RWPE1 (cell line): ENCODE measurements at regions not wholly inside any gene's neighbourhood (a gene's known extent, or its start where the extent isn't known, plus 50 kb on each side); places are given as distances from the start of the nearest gene placed in this dataset.

Source experiments
- CTCF ChIA-PET: fragments of 350-600 bp; sonication (Branson Sonifier 250); formaldehyde crosslinking; extraction: SDS; loops from one replicate; lab custom pipeline; 2021; lab: Yijun Ruan, JAX
- POLR2A ChIA-PET: fragments of 400-600 bp; formaldehyde crosslinking; extraction: SDS; loops from one replicate; lab custom pipeline; 2020; ENCODE audit warnings: antibody characterized with exemption; ENCODE audit not compliant: low non-redundant PET; lab: Yijun Ruan, JAX
- DNase-seq: peaks from one replicate; pipeline ENCODE4 v3.0.0; 2012; ENCODE audit warnings: low spot score
- H3K27ac ChIP-seq: fragments of 450-650 bp; 2 replicates; pipeline ENCODE4 v1.5.1; 2017
- TF ChIP-seq, protein P1 (sequence below): fragments of 450-650 bp; conservative IDR thresholded peaks from 2 replicates; pipeline ENCODE4 v1.5.1; 2017; ENCODE audit warnings: low read depth, mild to moderate bottlenecking

DNA sequence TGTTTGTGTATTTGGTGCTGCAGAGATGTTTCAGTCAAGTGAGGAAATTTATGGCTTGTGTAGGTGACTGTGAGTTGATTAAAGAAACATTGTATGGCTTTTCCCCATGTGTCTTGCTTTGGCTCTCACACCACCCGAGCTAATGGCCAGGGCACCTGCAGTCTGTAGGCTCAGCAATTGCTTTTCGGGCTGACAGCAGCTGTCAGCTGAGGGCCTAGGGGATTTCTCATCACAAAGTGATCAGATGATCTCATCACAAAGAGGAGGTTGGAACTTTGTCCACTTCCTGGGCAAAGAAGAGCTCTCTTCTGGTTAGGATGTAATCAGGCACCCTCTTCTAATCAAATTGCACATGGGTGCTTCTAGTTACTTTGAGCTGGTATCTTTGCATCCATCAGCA, 632.2 kb downstream of the SLC4A3 start:
- no peak for DNase-seq
- ChIA-PET CTCF (interaction anchor here (0.6 to 0.7 kb wide), 3 partner anchors 11 to 78 kb away, joined by 3 to 6 read pairs (median 3); no protein-coding TSS in a partner anchor), POLR2A (no interaction called here)
- TF ChIP-seq, protein P1, sequence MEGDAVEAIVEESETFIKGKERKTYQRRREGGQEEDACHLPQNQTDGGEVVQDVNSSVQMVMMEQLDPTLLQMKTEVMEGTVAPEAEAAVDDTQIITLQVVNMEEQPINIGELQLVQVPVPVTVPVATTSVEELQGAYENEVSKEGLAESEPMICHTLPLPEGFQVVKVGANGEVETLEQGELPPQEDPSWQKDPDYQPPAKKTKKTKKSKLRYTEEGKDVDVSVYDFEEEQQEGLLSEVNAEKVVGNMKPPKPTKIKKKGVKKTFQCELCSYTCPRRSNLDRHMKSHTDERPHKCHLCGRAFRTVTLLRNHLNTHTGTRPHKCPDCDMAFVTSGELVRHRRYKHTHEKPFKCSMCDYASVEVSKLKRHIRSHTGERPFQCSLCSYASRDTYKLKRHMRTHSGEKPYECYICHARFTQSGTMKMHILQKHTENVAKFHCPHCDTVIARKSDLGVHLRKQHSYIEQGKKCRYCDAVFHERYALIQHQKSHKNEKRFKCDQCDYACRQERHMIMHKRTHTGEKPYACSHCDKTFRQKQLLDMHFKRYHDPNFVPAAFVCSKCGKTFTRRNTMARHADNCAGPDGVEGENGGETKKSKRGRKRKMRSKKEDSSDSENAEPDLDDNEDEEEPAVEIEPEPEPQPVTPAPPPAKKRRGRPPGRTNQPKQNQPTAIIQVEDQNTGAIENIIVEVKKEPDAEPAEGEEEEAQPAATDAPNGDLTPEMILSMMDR, result no peak
- H3K27ac ChIP-seq, result no peak overlapping the region

DNA sequence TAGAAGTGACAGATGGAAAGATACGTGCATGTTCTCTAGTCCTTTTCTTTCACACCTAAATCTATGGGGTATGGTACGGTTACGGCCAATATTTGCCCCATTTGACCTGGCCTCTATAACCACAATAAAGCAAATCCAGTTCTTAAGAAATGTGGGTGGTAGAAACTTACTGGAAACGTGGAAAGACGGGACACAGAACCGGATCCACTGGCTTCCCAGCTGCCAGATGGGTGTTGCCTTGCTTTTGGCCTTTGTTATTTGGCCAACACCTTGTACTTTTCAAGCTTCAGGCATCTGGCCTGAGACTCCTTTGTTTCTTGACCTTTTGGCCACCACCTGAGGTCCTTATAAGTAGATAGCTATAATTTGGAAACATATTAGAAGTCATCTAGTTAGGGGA, 635.9 kb downstream of the SLC4A3 start:
- DNase-seq, result no peak
- no peak overlapping the region for H3K27ac ChIP-seq
- ChIA-PET POLR2A (no interaction called here), CTCF (no interaction called here)
- TF ChIP-seq, protein P1, result no peak

DNA sequence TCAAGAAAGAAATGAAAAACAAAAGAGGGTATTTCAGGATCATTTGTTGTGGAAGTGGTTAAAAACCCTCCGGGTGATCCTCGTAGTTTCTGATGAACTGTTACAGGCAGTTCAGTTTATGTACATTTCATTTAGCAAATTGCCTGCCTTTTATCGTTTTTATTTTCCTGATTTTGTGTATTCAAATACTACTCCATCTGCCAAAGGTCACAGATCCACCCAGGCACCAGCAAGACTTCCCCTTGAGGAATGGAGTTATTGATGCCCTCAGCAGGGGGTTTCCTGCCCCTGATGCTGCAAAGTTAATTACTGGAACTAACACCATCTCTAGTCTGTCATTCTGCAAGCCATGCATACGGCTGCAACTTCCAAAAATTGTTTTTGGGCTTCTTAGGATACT, 641.9 kb downstream of the SLC4A3 start:
- ChIA-PET POLR2A (no interaction called here), CTCF (no interaction called here)
- H3K27ac ChIP-seq, result no peak overlapping the region
- TF ChIP-seq, protein P1, result no peak
- DNase-seq, result no peak

DNA sequence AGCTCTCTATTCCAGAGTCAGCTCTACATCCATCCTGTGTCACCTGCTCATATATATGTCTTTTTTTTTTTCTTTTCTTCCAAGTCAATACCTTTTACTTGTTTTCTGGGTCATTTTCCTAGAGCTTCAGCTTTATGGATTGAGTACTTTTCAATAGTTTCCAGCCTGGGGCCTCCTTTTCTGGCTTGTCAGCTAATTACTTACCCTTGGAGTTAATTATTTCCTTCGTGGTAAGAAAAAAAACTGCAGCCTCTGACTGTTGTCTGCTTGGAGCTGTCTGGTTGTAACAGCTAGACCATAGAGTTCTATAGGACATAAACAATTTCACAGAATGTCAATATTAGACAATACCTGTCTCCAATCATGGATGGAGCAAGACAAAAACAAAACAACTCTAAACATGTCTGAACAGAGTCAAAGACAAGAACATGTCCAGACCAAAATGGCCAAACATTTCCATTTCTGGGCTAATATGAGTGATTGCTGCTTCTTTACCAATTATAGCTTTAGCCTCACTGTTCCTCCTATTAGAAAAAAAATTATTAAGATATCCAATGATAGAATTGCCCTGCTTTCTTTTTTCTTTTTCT, 643.1 kb downstream of the SLC4A3 start:
- no peak for DNase-seq
- no peak overlapping the region for H3K27ac ChIP-seq
- ChIA-PET CTCF (interaction anchor here (0.6 to 0.7 kb wide), 2 partner anchors 11 to 300 kb away, joined by 4 to 6 read pairs; no protein-coding TSS in a partner anchor), POLR2A (no interaction called here)
- TF ChIP-seq, protein P1, result no peak

- DNase-seq, result no peak
- no peak overlapping the region for H3K27ac ChIP-seq
- ChIA-PET CTCF (no interaction called here), POLR2A (no interaction called here)
- TF ChIP-seq, protein P1, result no peak
Observed at GRCh38 chr2:220272656-220273055, 645.2 kb downstream of the SLC4A3 start.

- POLR2A ChIA-PET, result no interaction called here
Observed at GRCh38 chr2:220273082-220273481, 645.7 kb downstream of the SLC4A3 start.

More at GRCh38 chr2:220273082-220273481, 645.7 kb downstream of the SLC4A3 start:
- CTCF ChIA-PET, result no interaction called here
- TF ChIP-seq, protein P1, result no peak
- DNase-seq, result no peak
- H3K27ac ChIP-seq, result no peak overlapping the region
